Memory B cell (primary cell): ENCODE measurements at regions not wholly inside any gene's neighbourhood (a gene's known extent, or its start where the extent isn't known, plus 50 kb on each side); places are given as distances from the start of the nearest gene placed in this dataset.

Experiments used
- ATAC-seq: fragments of 150-1000 bp; cut with Tn5 transposase; 2 replicates; pipeline ENCODE4 v1.10.0; 2021; ENCODE audit warnings: low read depth, mild to moderate bottlenecking, moderate library complexity
- DNase-seq, 2 donors: peaks; one replicate each; pipeline ENCODE4 v3.0.0; 2022; ENCODE audit warnings: low spot score in 2 of 2
- H3K27ac Mint-ChIP-seq: one replicate; pipeline ENCODE4 v1.8.0; 2022; ENCODE audit warnings: mild to moderate bottlenecking, moderate library complexity, mixed read lengths
- H3K27me3 Mint-ChIP-seq: one replicate; pipeline ENCODE4 v1.8.0; 2022; ENCODE audit warnings: mixed read lengths
- H3K36me3 Mint-ChIP-seq: one replicate; pipeline ENCODE4 v1.8.0; 2022; ENCODE audit warnings: mild to moderate bottlenecking, mixed read lengths
- H3K4me1 Mint-ChIP-seq: one replicate; pipeline ENCODE4 v1.8.0; 2022; ENCODE audit warnings: mixed read lengths
- H3K4me3 Mint-ChIP-seq: one replicate; pipeline ENCODE4 v1.8.0; 2022; ENCODE audit warnings: mild to moderate bottlenecking, moderate library complexity, mixed read lengths
- H3K9me3 Mint-ChIP-seq: one replicate; pipeline ENCODE4 v1.8.0; 2022; ENCODE audit warnings: mixed read lengths

GRCh38 chr20:51335329-51335841 is 207.1 kb downstream of the NFATC2 start:
- Mint-ChIP-seq H3K36me3 (no peaks in the 10 kb centered on the region), H3K27ac (no peak overlapping the region), H3K4me1 (peaks cover 2% of the 10 kb centered on the region), H3K4me3 (no peak overlapping the region), H3K9me3 (no peaks in the 10 kb centered on the region), H3K27me3 (peaks cover 4% of the 10 kb centered on the region)
- ATAC-seq (no peak), DNase-seq (no peak)

GRCh38 chr20:51334609-51335008 is 207.9 kb downstream of the NFATC2 start:
- Mint-ChIP-seq H3K36me3 (peaks cover 4% of the 10 kb centered on the region), H3K9me3 (peaks cover 5% of the 10 kb centered on the region), H3K27me3 (peaks cover 7% of the 10 kb centered on the region), H3K27ac (no peak overlapping the region), H3K4me3 (no peak overlapping the region), H3K4me1 (peaks cover 2% of the 10 kb centered on the region)
- ATAC-seq: no peak
- no peak for DNase-seq

- Mint-ChIP-seq H3K4me1 (peaks cover 2% of the 10 kb centered on the region), H3K9me3 (peaks cover 5% of the 10 kb centered on the region), H3K27ac (no peak overlapping the region), H3K4me3 (no peak overlapping the region), H3K36me3 (peaks cover 4% of the 10 kb centered on the region), H3K27me3 (peaks cover 7% of the 10 kb centered on the region)
- no peak for DNase-seq
- no peak for ATAC-seq
Observed at GRCh38 chr20:51333971-51334370, 208.5 kb downstream of the NFATC2 start.

DNA sequence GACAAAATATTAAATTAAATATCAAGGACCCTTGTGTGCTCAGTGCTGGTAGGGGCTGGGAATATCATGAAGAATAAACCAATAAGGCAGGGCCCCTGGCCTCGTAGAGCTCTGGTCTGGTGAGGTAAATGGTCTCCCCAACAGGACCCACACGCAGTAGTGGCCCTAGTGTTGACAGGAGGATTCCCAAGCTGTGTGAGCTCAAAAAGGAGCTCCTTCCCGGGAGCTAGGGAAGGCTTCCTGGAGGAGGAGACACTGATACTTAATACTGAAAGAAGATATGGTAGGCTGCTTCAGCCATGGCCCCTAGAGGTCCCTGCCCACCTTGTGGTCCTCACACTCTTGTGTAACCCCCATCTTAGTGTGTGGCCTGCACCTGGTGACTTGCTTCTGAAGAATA is 209.1 kb downstream of the NFATC2 start:
- Mint-ChIP-seq H3K27ac (no peak overlapping the region), H3K4me1 (peaks cover 2% of the 10 kb centered on the region), H3K36me3 (peaks cover 4% of the 10 kb centered on the region), H3K9me3 (peaks cover 5% of the 10 kb centered on the region), H3K4me3 (no peak overlapping the region), H3K27me3 (peaks cover 7% of the 10 kb centered on the region)
- ATAC-seq (no peak), DNase-seq (no peak)

- ATAC-seq: no peak
- Mint-ChIP-seq H3K4me1 (no peaks in the 10 kb centered on the region), H3K4me3 (no peak overlapping the region), H3K36me3 (peaks cover 4% of the 10 kb centered on the region), H3K9me3 (peaks cover 5% of the 10 kb centered on the region), H3K27me3 (peaks cover 7% of the 10 kb centered on the region), H3K27ac (no peak overlapping the region)
- no peak for DNase-seq
Observed at GRCh38 chr20:51331481-51331880, 211.0 kb downstream of the NFATC2 start.

DNA sequence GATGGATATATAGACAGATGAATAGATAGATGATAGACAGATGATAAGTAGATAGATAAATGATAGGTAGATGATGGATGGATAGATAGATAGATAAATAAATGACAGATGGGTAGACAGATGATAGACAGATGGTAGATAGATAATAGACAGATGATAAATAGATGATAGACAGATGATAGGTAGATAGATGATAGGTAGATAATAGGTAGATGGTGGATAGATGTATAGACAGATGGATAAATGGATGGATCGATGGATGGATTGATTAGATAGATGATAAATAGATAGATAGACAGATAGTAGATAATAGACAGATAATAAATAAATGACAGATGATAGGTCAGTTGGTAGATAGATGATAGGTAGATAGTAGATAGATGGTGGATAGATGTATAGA is 212.7 kb downstream of the NFATC2 start:
- H3K4me1 Mint-ChIP-seq: no peaks in the 10 kb centered on the region

DNA sequence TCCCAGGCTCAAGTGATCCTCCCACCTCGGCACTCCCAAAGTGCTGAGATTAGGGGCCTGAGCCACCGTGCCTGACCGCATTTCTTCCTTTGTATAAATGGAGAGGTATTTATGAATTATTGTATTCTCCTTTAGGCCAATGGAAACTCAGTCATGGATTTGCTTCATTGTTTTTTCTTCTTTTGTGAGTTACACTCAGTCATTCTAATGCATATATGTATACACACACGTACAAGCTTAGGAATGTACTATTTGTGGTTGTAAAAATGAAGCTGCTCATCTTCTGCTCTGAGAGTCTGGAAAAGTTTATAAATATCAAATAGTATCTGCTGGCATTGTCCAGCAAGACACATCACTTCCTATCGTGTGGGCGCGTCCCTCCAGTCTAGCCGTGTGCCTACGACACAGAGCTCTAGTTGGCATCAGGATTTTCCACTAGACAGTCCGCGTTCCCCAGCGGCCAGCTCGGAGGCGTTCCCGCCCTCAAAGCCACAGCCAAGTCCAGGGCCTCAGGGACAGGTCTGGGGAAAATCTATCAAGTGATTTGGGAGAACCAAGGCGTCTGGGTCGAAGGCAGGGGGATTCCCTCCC is 215.2 kb downstream of the NFATC2 start:
- no peaks in the 10 kb centered on the region for H3K4me1 Mint-ChIP-seq
- no peak overlapping the region for H3K4me3 Mint-ChIP-seq
- peaks cover 5% of the 10 kb centered on the region for H3K9me3 Mint-ChIP-seq
- ATAC-seq (no peak), DNase-seq (no peak)
- no peak overlapping the region for H3K27ac Mint-ChIP-seq
- H3K27me3 Mint-ChIP-seq: peaks cover 16% of the 10 kb centered on the region
- peaks cover 4% of the 10 kb centered on the region for H3K36me3 Mint-ChIP-seq

More for the DNA sequence above, 212.7 kb downstream of the NFATC2 start:
- Mint-ChIP-seq H3K27ac (no peak overlapping the region), H3K36me3 (peaks cover 4% of the 10 kb centered on the region), H3K27me3 (peaks cover 9% of the 10 kb centered on the region), H3K4me3 (no peak overlapping the region), H3K9me3 (peaks cover 5% of the 10 kb centered on the region)
- ATAC-seq (no peak), DNase-seq (no peak)

DNA sequence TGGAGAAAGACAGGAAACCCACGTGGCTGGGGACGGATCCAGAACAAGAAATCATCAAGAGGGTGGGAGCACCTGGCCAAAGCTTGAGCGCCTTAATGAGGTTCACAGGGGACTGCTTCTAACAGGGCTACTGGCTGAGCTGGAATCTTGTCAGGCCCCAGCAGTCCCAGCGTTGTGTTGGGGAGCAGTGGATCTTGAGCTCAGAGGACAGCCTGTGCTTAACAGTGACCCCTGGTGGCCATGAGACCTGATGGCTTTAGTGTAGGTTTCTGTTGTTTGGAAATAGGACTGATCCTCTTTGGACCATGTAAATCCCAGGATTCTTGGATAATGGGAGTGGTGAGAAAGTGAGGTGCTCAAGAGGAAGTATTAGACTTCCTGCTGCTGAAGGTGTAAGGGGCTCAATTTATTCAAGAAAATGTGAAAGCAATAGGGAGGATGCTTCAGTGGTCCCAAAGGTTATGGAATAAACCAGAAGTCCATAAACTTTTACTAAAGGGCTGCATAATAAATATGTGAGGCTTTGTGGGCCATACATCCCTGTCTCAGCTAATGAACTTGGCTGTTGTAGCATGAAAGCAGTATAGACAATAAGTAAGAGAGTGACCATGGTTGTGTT is 216.2 kb downstream of the NFATC2 start:
- Mint-ChIP-seq H3K36me3 (peaks cover 4% of the 10 kb centered on the region), H3K27ac (no peak overlapping the region), H3K4me1 (no peaks in the 10 kb centered on the region), H3K9me3 (peaks cover 5% of the 10 kb centered on the region), H3K4me3 (no peak overlapping the region), H3K27me3 (peaks cover 19% of the 10 kb centered on the region)
- ATAC-seq (no peak), DNase-seq (no peak)

DNA sequence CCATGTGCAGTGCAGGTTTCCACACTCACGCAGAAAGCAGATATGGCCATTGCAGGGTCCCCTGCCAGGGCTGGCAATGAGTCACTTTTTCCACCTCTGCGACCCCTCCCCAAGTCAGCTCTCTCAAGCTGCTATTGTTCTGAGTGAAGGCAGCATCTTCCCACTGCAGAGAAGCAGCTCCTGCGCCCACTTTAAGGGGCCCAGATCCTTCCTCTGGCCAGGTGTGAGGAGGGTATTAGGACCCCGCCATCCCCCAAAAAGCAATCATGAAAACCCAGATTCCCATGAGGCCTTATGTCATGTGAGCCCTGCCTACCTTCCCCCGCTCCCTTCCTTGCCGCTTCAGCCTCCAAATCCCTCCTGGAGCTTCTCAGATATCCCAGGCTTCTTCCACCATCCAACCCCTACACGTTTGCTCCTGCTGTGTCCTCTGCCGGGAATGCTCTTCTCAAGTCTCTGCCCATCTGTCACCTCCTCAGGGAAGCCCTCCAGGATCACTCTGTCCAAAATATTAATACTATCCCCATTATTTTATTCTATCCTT is 220.3 kb downstream of the NFATC2 start:
- Mint-ChIP-seq H3K4me1 (no peaks in the 10 kb centered on the region), H3K9me3 (no peaks in the 10 kb centered on the region), H3K27ac (no peak overlapping the region), H3K36me3 (no peaks in the 10 kb centered on the region), H3K27me3 (peaks cover 12% of the 10 kb centered on the region), H3K4me3 (no peak overlapping the region)
- no peak for DNase-seq
- ATAC-seq: no peak

GRCh38 chr20:51321343-51322163 is 221.0 kb downstream of the NFATC2 start:
- ATAC-seq: no peak
- Mint-ChIP-seq H3K4me3 (no peak overlapping the region), H3K27me3 (peaks cover 12% of the 10 kb centered on the region), H3K27ac (no peak overlapping the region), H3K9me3 (no peaks in the 10 kb centered on the region), H3K4me1 (no peaks in the 10 kb centered on the region), H3K36me3 (no peaks in the 10 kb centered on the region)
- no peak for DNase-seq

- Mint-ChIP-seq H3K4me1 (no peaks in the 10 kb centered on the region), H3K27me3 (peaks cover 13% of the 10 kb centered on the region), H3K27ac (no peak overlapping the region), H3K9me3 (peaks cover 4% of the 10 kb centered on the region), H3K4me3 (no peak overlapping the region), H3K36me3 (peaks cover 2% of the 10 kb centered on the region)
- no peak for ATAC-seq
- no peak for DNase-seq
Observed at GRCh38 chr20:51319522-51319921, 223.0 kb downstream of the NFATC2 start.

DNA sequence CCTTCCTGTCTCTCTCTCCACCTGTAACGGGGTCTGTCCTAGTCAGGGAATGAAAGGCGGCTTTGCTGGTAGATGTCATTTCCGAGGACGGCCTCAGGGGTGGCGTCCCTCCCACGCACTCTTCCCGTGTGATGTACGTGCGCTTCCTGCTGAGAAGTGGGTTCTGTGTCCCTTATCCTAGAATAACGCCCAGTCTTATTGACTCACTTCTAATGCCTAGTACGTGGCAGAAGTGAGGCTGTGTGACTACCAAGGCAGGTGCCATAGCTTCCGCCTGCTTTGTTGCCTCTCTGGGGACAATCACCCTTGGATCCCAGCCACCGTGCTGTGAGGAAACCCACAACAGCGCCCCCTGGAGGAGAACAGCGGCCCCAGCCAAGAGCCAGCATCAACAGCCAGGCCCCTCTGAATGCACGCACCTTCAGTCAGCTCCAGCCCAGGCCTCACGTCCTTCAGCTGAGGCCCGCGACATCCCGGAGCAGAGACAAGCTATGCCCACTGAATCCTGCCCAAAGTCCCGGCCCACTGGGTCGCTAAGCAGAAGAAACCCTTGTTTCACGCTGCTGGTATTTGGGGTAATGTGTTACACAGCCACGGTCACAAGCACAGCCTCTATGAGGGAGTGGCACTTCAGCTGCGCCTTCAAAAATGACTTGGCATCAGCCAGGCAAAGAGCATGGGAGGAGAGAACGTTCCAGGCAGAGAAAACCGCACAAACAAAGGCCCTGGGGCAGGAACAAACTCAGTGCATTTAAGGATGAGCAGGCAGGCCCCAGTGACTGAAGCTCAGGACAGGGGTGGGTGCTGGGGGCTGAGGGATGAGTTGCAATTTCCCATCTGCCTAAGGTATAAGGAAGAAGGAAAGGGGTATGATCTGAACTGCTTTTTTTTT is 224.2 kb downstream of the NFATC2 start:
- ATAC-seq (peak; percentile 44), DNase-seq (no peak)
- peaks cover 4% of the 10 kb centered on the region for H3K9me3 Mint-ChIP-seq
- no peak overlapping the region for H3K27ac Mint-ChIP-seq
- no peaks in the 10 kb centered on the region for H3K4me1 Mint-ChIP-seq
- peaks cover 2% of the 10 kb centered on the region for H3K36me3 Mint-ChIP-seq
- H3K27me3 Mint-ChIP-seq: peaks cover 13% of the 10 kb centered on the region
- H3K4me3 Mint-ChIP-seq: no peak overlapping the region

- no peak for ATAC-seq
Observed at GRCh38 chr20:51315390-51315789, 227.1 kb downstream of the NFATC2 start.

More at GRCh38 chr20:51315390-51315789, 227.1 kb downstream of the NFATC2 start:
- DNase-seq: no peak
- peaks cover 18% of the 10 kb centered on the region for H3K27me3 Mint-ChIP-seq
- no peak overlapping the region for H3K27ac Mint-ChIP-seq
- H3K4me1 Mint-ChIP-seq: no peaks in the 10 kb centered on the region
- H3K4me3 Mint-ChIP-seq: no peak overlapping the region
- H3K36me3 Mint-ChIP-seq: peaks cover 2% of the 10 kb centered on the region
- peaks cover 4% of the 10 kb centered on the region for H3K9me3 Mint-ChIP-seq
